Small intestine (tissue), 7 donors: ENCODE measurements at regions not wholly inside any gene's neighbourhood (a gene's known extent, or its start where the extent isn't known, plus 50 kb on each side); places are given as distances from the start of the nearest gene placed in this dataset.
"Not testable (repeated sequence)": the region's sequence is repeated elsewhere in the genome, so short reads cannot be mapped to it uniquely, and the experiment has no call there.

Source experiments
- DNase-seq, 2 donors: peaks; one replicate each; pipeline versions ENCODE4 v3.0.0 to v3.0.0-alpha.2; 2013
- FAIRE-seq: peaks from 2 replicates; lab custom pipeline; 2012; peaks lifted over from hg19 to GRCh38; lab: Jason Lieb, UNC
- H3K27ac ChIP-seq, 3 donors: one replicate each; pipeline ENCODE4 v1.5.1; 2013; ENCODE audit warnings: low read length in 2 of 3, mild to moderate bottlenecking in 2 of 3, control low read depth in 1 of 3, inconsistent platforms in 1 of 3, low read depth in 1 of 3, moderate library complexity in 1 of 3
- H3K27me3 ChIP-seq, 3 donors: one replicate each; pipeline ENCODE4 v1.6.1; 2013; ENCODE audit warnings: low read length in 3 of 3, inconsistent platforms in 1 of 3; ENCODE audit not compliant: control insufficient read depth in 3 of 3, insufficient read depth in 3 of 3
- H3K36me3 ChIP-seq, 3 donors: one replicate each; pipeline ENCODE4 v1.6.1; 2013; ENCODE audit warnings: low read length in 3 of 3, inconsistent platforms in 1 of 3, low read depth in 1 of 3, mild to moderate bottlenecking in 1 of 3, moderate library complexity in 1 of 3; ENCODE audit not compliant: control insufficient read depth in 3 of 3, insufficient read depth in 2 of 3
- H3K4me1 ChIP-seq, 3 donors: one replicate each; pipeline ENCODE4 v1.6.1; 2013; ENCODE audit warnings: low read length in 2 of 3, inconsistent platforms in 1 of 3, low read depth in 1 of 3, mild to moderate bottlenecking in 1 of 3, moderate library complexity in 1 of 3; ENCODE audit not compliant: control insufficient read depth in 3 of 3, insufficient read depth in 2 of 3
- H3K4me3 ChIP-seq, 3 donors: one replicate each; pipeline ENCODE4 v1.5.1; 2013; ENCODE audit warnings: low read length in 3 of 3, control low read depth in 1 of 3, inconsistent platforms in 1 of 3, low read depth in 1 of 3, mild to moderate bottlenecking in 1 of 3, moderate library complexity in 1 of 3
- H3K9me3 ChIP-seq, 2 donors: one replicate each; pipeline ENCODE4 v1.6.1; 2013; ENCODE audit warnings: low read depth in 1 of 2, low read length in 1 of 2; ENCODE audit not compliant: control insufficient read depth in 2 of 2, insufficient read depth in 1 of 2
- WGBS, 3 donors: extraction: QIAGEN DNeasy Blood & Tissue Kit; methylation state at CpG; one replicate each; pipeline ENCODE4 v1.1.7; 2013; 5-methylcytosine and 5-hydroxymethylcytosine counted together
- donor health status: healthy with polysubstance abuse.
- donor health status: control.
- donor health status: control.
- donor health status: Bipolar disorder and iron deficiency.
- donor health status: healthy.

DNA sequence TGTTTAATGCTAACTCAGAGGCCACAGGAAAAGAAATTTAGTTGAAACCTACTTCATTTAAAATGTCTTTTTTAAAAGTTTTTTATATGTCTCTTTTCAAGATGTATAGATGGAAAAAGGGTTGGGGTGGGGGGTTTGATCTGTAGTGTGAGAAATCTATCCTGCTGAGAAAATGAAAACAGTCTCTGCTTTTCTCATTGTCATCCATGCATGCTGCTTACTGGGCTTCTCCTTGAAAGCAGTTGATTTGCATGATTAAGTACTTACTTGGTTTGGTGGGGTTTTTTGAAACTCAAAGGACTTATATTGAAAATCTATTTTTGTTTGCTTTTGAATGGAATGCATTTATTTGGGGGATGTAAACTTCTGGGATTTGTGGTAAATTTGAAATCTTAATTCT lies 313.6 kb upstream of the DKK2 start:
- H3K4me3 ChIP-seq, result no peak overlapping the region
- no peaks in the 10 kb centered on the region for H3K36me3 ChIP-seq
- H3K4me1 ChIP-seq, result no peaks in the 10 kb centered on the region
- H3K9me3 ChIP-seq, result no peaks in the 10 kb centered on the region
- H3K27ac ChIP-seq, result no peak overlapping the region
- H3K27me3 ChIP-seq, result peaks cover 0 to 2% (median 0%) of the 10 kb centered on the region in 3 donors
- FAIRE-seq (no peak), DNase-seq (no peak)

DNA sequence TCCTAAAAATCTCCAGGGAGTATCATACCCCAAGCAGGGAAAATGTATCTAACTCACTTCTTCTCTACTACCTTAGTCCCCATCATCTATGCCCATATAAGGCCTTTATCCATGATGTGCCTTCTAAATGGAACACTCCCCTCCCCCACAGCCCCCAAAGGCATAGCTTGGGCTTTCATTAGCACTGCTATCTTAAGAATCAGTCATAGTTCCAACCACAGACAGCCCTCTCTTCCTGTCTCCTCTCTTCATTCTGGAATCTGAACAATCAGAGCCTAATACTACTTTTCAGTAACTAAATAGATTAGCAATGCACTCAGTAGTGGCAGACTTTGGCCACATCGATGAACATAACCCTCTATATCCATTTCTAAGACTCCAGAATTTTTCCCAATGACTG lies 313.2 kb upstream of the DKK2 start:
- H3K9me3 ChIP-seq, result no peaks in the 10 kb centered on the region
- no peaks in the 10 kb centered on the region for H3K4me1 ChIP-seq
- 32 to 43% (median 38%) methylated on average over 1 of the region's 1 CpG for WGBS, 3 donors
- no peaks in the 10 kb centered on the region for H3K36me3 ChIP-seq
- H3K4me3 ChIP-seq, result no peak overlapping the region
- no peak overlapping the region for H3K27ac ChIP-seq
- DNase-seq (no peak), FAIRE-seq (no peak)
- H3K27me3 ChIP-seq, result peaks cover 0 to 2% (median 0%) of the 10 kb centered on the region in 3 donors

DNA sequence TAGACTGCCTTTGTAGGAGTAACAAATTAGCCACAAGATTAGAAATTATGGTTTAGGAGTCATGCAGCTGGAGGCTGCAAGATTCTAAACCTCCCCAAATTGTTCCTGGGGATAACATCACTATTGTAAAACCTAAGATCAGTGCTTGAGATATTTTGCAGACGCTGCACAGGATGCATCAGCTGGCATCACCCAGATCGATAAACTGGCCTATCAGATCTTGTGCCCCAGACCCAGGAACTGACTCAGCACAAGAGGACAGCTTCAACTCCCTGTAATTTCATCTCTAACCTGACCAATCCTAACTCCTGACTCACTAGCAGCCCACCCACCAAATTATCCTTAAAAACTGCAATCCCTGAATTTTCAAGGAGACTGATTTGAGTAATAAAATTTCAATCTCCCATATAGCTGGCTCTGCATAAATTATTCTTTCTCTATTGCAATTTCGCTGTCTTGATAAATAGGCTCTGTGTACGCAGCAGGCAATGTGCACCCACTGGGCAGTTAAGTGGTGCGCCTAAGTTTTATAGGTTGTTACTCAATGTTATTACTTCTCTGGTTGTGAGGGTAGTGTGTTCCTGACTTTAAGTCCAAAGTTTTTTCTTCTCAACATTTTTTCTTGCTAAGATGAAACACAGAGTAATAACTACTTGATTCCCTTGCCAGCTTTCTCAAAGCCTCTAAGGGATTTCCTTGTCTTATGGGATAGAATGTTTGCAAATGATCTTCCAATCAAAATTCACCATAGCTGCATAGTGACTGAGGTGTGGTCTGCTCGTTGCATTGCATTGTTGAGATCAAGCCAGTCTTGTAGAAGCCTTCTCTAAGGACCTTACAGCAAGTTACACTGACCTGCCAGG lies 312.3 kb upstream of the DKK2 start:
- Histone ChIP-seq H3K27me3 (peaks cover 0 to 2% (median 0%) of the 10 kb centered on the region in 3 donors), H3K4me3 (no peak overlapping the region), H3K36me3 (no peaks in the 10 kb centered on the region), H3K4me1 (no peaks in the 10 kb centered on the region), H3K27ac (no peak overlapping the region), H3K9me3 (no peaks in the 10 kb centered on the region)
- no peak for FAIRE-seq
- DNase-seq, result no peak
- 72 to 78% (median 72%) methylated on average over 6 of the region's 6 CpGs for WGBS, 3 donors

DNA sequence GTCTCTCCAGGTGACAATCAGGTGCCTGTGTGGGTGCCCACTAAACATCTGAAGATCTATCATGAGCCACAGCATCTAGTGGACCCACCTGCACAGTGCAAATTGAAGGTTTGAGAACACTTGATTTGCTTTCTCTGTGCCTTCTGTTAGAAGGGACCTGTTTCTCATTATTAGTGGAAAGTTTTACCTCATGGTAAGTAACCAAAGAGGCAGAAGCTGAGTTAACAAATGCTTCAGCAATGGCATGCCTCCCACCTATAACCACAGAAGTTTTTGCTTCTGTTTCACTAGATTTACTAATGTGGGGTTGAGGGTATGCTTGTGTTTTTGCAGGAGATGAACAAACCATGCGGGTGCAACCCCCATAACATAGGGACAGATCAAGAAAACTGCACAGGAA lies 297.4 kb upstream of the DKK2 start:
- Histone ChIP-seq H3K36me3 (no peaks in the 10 kb centered on the region), H3K27ac (no peak overlapping the region), H3K4me3 (no peak overlapping the region), H3K9me3 (peaks cover 0 to 4% of the 10 kb centered on the region in 2 donors), H3K4me1 (no peaks in the 10 kb centered on the region), H3K27me3 (no peaks in the 10 kb centered on the region)
- WGBS, 3 donors, result 84 to 97% (median 90%) methylated on average over 1 of the region's 1 CpG
- no peak for FAIRE-seq
- DNase-seq, result no peak

DNA sequence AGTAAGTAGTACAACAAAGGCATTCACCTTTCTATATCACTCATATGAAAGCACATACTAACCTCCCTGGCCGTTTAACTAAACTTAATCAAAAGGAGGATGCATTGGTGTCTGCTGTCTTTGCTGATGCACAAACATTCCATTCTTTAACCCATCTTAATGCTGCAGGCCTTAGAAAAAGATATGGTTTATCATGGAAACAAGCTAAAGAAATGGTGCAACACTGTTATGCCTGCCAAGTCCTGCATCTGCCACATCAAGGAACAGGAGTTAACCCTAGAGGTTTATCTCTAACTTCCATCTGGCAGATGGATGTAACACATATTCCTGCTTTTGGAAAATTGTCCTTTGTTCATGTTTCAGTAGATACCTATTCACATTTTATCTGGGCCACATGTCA lies 296.5 kb upstream of the DKK2 start:
- FAIRE-seq, H3K27ac ChIP-seq, H3K36me3 ChIP-seq, H3K4me3 ChIP-seq, DNase-seq, H3K4me1 ChIP-seq, H3K27me3 ChIP-seq: not testable (repeated sequence)
- 70 to 78% (median 76%) methylated on average over 1 of the region's 1 CpG for WGBS, 3 donors
- H3K9me3 ChIP-seq, result peaks cover 0 to 11% of the 10 kb centered on the region in 2 donors

DNA sequence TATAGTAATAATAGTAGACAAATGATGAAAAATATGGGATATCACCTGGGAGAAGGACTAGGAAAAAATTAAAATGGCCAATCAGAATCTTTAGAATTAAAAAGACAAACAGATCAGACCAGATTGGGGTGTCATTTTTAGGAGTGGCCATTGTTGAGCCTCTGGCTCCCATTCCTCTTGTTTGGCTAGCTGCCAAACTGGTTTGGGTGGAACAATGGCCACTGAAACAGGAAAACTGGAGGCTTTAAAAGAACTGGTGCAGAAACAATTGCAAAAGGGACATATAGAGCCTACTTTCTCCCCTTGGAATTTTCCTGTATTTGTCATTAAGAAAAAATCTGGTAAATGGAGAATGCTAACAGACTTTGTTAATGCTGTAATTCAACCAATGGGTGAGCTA lies 294.8 kb upstream of the DKK2 start:
- H3K4me3 ChIP-seq, result no peak overlapping the region
- no peak for FAIRE-seq
- no peak for DNase-seq
- H3K9me3 ChIP-seq, result peaks cover 0 to 14% of the 10 kb centered on the region in 2 donors
- no peaks in the 10 kb centered on the region for H3K27me3 ChIP-seq
- no peaks in the 10 kb centered on the region for H3K4me1 ChIP-seq
- no peaks in the 10 kb centered on the region for H3K36me3 ChIP-seq
- H3K27ac ChIP-seq, result no peak overlapping the region

DNA sequence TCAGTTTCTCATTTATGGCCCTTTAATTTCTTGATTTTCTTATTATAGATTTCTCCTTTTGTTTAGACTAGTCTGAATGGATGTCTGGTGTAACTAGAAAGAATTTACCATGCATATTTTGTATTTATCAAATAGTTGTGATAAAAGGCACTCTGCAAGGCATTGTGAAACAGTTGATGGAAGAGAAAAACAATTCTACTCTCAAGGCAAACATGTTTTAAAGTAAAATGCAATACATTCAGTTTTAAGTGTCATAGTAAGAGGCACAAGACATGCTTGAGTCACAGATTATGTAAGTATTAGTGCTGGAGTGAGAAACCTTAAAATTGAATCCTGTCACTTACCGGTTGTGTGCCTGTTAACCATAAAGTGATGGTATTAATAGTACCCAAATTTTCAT lies 283.3 kb upstream of the DKK2 start:
- H3K4me3 ChIP-seq, result no peak overlapping the region
- H3K36me3 ChIP-seq, result no peaks in the 10 kb centered on the region
- no peaks in the 10 kb centered on the region for H3K4me1 ChIP-seq
- H3K9me3 ChIP-seq, result no peaks in the 10 kb centered on the region
- FAIRE-seq (no peak), DNase-seq (no peak)
- no peak overlapping the region for H3K27ac ChIP-seq
- WGBS, 3 donors, result 85 to 97% (median 89%) methylated on average over 1 of the region's 1 CpG
- H3K27me3 ChIP-seq, result no peaks in the 10 kb centered on the region

DNA sequence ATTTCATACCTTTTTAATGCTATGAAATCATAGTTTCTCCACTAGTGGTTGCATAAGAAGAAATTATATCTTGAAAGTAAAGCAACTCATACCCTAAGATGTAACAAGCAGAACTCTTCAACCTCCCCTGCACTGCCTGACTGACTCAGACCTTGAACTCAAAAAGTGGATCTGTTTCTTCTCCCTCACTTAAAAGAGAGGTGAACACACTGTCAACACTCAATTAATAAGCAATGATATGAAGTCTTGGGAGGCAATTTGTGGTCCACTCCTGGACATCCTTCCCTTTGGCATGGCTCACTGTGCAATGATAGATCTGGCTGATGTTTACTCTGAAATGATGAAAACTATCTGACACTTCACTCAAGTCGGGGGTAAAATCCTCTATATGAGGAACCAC lies 282.0 kb upstream of the DKK2 start:
- H3K36me3 ChIP-seq, result no peaks in the 10 kb centered on the region
- WGBS, 3 donors, result 33 to 50% (median 38%) methylated on average over 1 of the region's 1 CpG
- FAIRE-seq (no peak), DNase-seq (no peak)
- H3K4me1 ChIP-seq, result no peaks in the 10 kb centered on the region
- no peaks in the 10 kb centered on the region for H3K9me3 ChIP-seq
- H3K27ac ChIP-seq, result no peak overlapping the region
- no peak overlapping the region for H3K4me3 ChIP-seq
- no peaks in the 10 kb centered on the region for H3K27me3 ChIP-seq

DNA sequence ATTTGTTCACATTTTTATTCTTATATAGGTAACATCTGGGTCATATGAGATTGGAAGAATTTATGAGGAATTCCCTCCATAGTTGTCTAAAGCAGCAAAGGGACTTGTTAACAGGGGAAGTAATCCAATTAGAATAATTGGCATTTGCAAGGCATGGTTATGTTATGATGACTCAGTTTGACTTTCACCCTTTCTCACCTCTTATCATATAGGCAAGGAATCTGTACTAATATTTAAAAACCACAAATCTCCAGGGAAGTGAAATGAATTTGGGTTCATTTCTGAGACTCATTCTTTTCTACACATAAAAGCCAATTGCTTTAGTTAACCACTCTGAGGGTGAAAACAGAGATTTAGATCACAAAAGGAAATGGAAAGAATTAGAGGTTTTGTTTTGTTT lies 281.5 kb upstream of the DKK2 start:
- no peak for DNase-seq
- Histone ChIP-seq H3K4me1 (no peaks in the 10 kb centered on the region), H3K4me3 (no peak overlapping the region), H3K36me3 (no peaks in the 10 kb centered on the region), H3K27ac (no peak overlapping the region), H3K9me3 (no peaks in the 10 kb centered on the region), H3K27me3 (no peaks in the 10 kb centered on the region)
- no peak for FAIRE-seq
